IMR-90 (cell line): ENCODE measurements at regions not wholly inside any gene's neighbourhood (a gene's known extent, or its start where the extent isn't known, plus 50 kb on each side); places are given as distances from the start of the nearest gene placed in this dataset.

Experiments
- ATAC-seq: fragments of 200-7000 bp; cut with Tn5 transposase; 2 replicates; pipeline ENCODE4 v1.9.1; 2020; ENCODE audit warnings: low read depth, mild to moderate bottlenecking, moderate library complexity
- BruUV-seq: library from RNA; stranded (reverse); fragments of 400-500 nt; replicated peaks from 2 replicates; lab custom pipeline; 2021; lab: Mats Ljungman, UMichigan
- CTCF ChIA-PET: fragments of 300-600 bp; formaldehyde crosslinking; extraction: SDS; loops from one replicate; lab custom pipeline; 2021; ENCODE audit warnings: antibody characterized with exemption; lab: Yijun Ruan, JAX
- POLR2A ChIA-PET: fragments of 300-600 bp; sonication (Branson Sonifier 250); formaldehyde crosslinking; loops from one replicate; lab custom pipeline; 2022; ENCODE audit warnings: antibody characterized with exemption; ENCODE audit not compliant: unreplicated experiment; lab: Charles Lee
- DNase-seq: peaks from one replicate; pipeline ENCODE4 v3.0.0; 2013
- H2AFZ ChIP-seq: replicated peaks from 2 replicates; pipeline ENCODE3; 2013; ENCODE audit warnings: low read length, mild to moderate bottlenecking; ENCODE audit not compliant: poor library complexity
- H2AK5ac ChIP-seq: 2 replicates; pipeline ENCODE4 v1.6.1; 2013; ENCODE audit warnings: low read depth, low read length, inconsistent platforms
- H2AK9ac ChIP-seq: replicated peaks from 2 replicates; pipeline ENCODE3; 2013; ENCODE audit warnings: mild to moderate bottlenecking, low read depth, low read length, moderate library complexity; ENCODE audit not compliant: poor library complexity
- H2BK120ac ChIP-seq: 2 replicates; pipeline ENCODE4 v1.6.1; 2013; ENCODE audit warnings: low read depth, low read length, inconsistent platforms
- H2BK15ac ChIP-seq: 3 replicates; pipeline ENCODE4 v1.6.1; 2013; ENCODE audit warnings: low read depth, low read length, inconsistent platforms
- H2BK20ac ChIP-seq: 2 replicates; pipeline ENCODE4 v1.6.1; 2013; ENCODE audit warnings: low read depth, mild to moderate bottlenecking, inconsistent platforms, low read length, moderate library complexity
- H2BK5ac ChIP-seq: 2 replicates; pipeline ENCODE4 v1.6.1; 2013; ENCODE audit warnings: mild to moderate bottlenecking, low read depth, low read length, inconsistent platforms; ENCODE audit not compliant: poor library complexity, severe bottlenecking
- H3K14ac ChIP-seq: replicated peaks from 2 replicates; pipeline ENCODE4 v1.6.1; 2013; ENCODE audit warnings: low read depth, low read length, inconsistent platforms
- H3K18ac ChIP-seq: 2 replicates; pipeline ENCODE4 v1.6.1; 2013; ENCODE audit warnings: low read depth, low read length, control low read depth
- H3K23ac ChIP-seq: 2 replicates; pipeline ENCODE4 v1.6.1; 2013; ENCODE audit warnings: low read depth, low read length, inconsistent platforms
- H3K27ac ChIP-seq: 2 replicates; pipeline ENCODE4 v1.5.1; 2013; ENCODE audit warnings: mild to moderate bottlenecking, control low read depth, low read length; ENCODE audit not compliant: insufficient read depth
- H3K27me3 ChIP-seq: 2 replicates; pipeline ENCODE4 v1.6.1; 2013; ENCODE audit warnings: low read length; ENCODE audit not compliant: control insufficient read depth, insufficient read depth
- H3K36me3 ChIP-seq: 2 replicates; pipeline ENCODE4 v1.6.1; 2013; ENCODE audit warnings: low read length, mixed read lengths; ENCODE audit not compliant: control insufficient read depth, insufficient read depth
- H3K4ac ChIP-seq: 2 replicates; pipeline ENCODE4 v1.6.1; 2013; ENCODE audit warnings: low read depth, low read length, inconsistent platforms
- H3K4me1 ChIP-seq: 2 replicates; pipeline ENCODE4 v1.6.1; 2013; ENCODE audit warnings: low read length, mixed read lengths; ENCODE audit not compliant: control insufficient read depth, insufficient read depth
- H3K4me2 ChIP-seq: 2 replicates; pipeline ENCODE4 v1.6.1; 2013; ENCODE audit warnings: low read depth, mild to moderate bottlenecking, control low read depth, low read length, moderate library complexity
- H3K4me3 ChIP-seq: 2 replicates; pipeline ENCODE4 v1.5.1; 2013; ENCODE audit warnings: low read depth, mild to moderate bottlenecking, control low read depth, low read length, moderate library complexity; ENCODE audit not compliant: insufficient read depth
- H3K56ac ChIP-seq: 2 replicates; pipeline ENCODE4 v1.6.1; 2013; ENCODE audit warnings: low read length, inconsistent platforms; ENCODE audit not compliant: insufficient read depth; ENCODE audit errors: extremely low read depth
- H3K79me1 ChIP-seq, 2 experiments: 2 replicates each; pipeline ENCODE4 v1.6.1; 2013; ENCODE audit warnings: low read length in 2 of 2, inconsistent platforms in 1 of 2, low read depth in 1 of 2
- H3K9ac ChIP-seq: 2 replicates; pipeline ENCODE4 v1.6.1; 2013; ENCODE audit warnings: low read depth, low read length, control low read depth
- H3K9me1 ChIP-seq: 2 replicates; pipeline ENCODE4 v1.6.1; 2013; ENCODE audit warnings: low read length, inconsistent platforms; ENCODE audit not compliant: insufficient read depth
- H3K9me3 ChIP-seq: 2 replicates; pipeline ENCODE4 v1.6.1; 2013; ENCODE audit warnings: low read length; ENCODE audit not compliant: control insufficient read depth, insufficient read depth
- H4K20me1 ChIP-seq: 2 replicates; pipeline ENCODE4 v1.6.1; 2013; ENCODE audit warnings: low read length, inconsistent platforms; ENCODE audit not compliant: insufficient read depth
- H4K5ac ChIP-seq: 2 replicates; pipeline ENCODE4 v1.6.1; 2013; ENCODE audit warnings: mild to moderate bottlenecking, low read depth, low read length, control low read depth
- H4K8ac ChIP-seq, 2 experiments: 2 replicates each; pipeline ENCODE4 v1.6.1; 2013; ENCODE audit warnings: low read depth in 2 of 2, low read length in 2 of 2, control low read depth in 1 of 2, inconsistent platforms in 1 of 2
- H4K91ac ChIP-seq: 2 replicates; pipeline ENCODE4 v1.6.1; 2013; ENCODE audit warnings: low read depth, low read length, inconsistent platforms; ENCODE audit not compliant: insufficient read depth
- BHLHE40 ChIP-seq: fragments of 150-350 bp; IDR thresholded peaks from 2 replicates; pipeline ENCODE4 v1.6.1; 2016; ENCODE audit warnings: mild to moderate bottlenecking, low read depth, low read length
- CEBPB ChIP-seq: IDR thresholded peaks from 2 replicates; pipeline ENCODE4 v1.6.1; 2012; ENCODE audit warnings: low read depth, low read length, improper control_type of control experiment
- CHD1 ChIP-seq: IDR thresholded peaks from 2 replicates; pipeline ENCODE4 v1.6.1; 2012; ENCODE audit warnings: low read depth, low read length, improper control_type of control experiment
- FOS ChIP-seq: fragments of 150-350 bp; IDR thresholded peaks from 2 replicates; pipeline ENCODE4 v1.6.1; 2016; ENCODE audit warnings: low read depth, low read length
- MAFK ChIP-seq: IDR thresholded peaks from 2 replicates; pipeline ENCODE4 v1.6.1; 2012; ENCODE audit warnings: low read depth, low read length, improper control_type of control experiment
- MXI1 ChIP-seq: IDR thresholded peaks from 2 replicates; pipeline ENCODE4 v1.6.1; 2012; ENCODE audit warnings: low read depth, mild to moderate bottlenecking, low read length, moderate library complexity, borderline replicate concordance
- NFE2L2 ChIP-seq: fragments of 150-350 bp; IDR thresholded peaks from 2 replicates; pipeline ENCODE4 v1.6.1; 2016; ENCODE audit warnings: low read depth, mild to moderate bottlenecking, low read length
- POLR2A ChIP-seq: IDR thresholded peaks from 2 replicates; pipeline ENCODE4 v1.6.1; 2012; ENCODE audit warnings: mild to moderate bottlenecking, low read depth, low read length
- RAD21 ChIP-seq: IDR thresholded peaks from 2 replicates; pipeline ENCODE4 v1.6.1; 2012; ENCODE audit warnings: low read length, improper control_type of control experiment
- USF2 ChIP-seq: fragments of 150-350 bp; IDR thresholded peaks from 2 replicates; pipeline ENCODE4 v1.6.1; 2017; ENCODE audit warnings: mild to moderate bottlenecking, antibody characterized with exemption, low read length, low read depth
- dilution Hi-C: fragments of 300-500 bp; cut with HindIII; formaldehyde crosslinking; loops from one replicate; pipeline ENCODE4 v1.14.3; 2018; ENCODE audit warnings: low sequenced_read_pairs; ENCODE audit not compliant: unreplicated experiment
- in situ Hi-C: fragments of 300-500 bp; cut with MboI; formaldehyde crosslinking; loops from 3 replicates; pipeline ENCODE4 v1.14.3; 2019; ENCODE audit warnings: low sequenced_read_pairs, inconsistent platforms, mixed read lengths
- intact Hi-C: fragments of 100-400 bp; cut with micrococcal nuclease; formaldehyde crosslinking; loops from 2 replicates; pipeline ENCODE4 v1.10.0; 2022

- dilution Hi-C loops (no loop called here), intact Hi-C loops (no loop called here), in situ Hi-C loops (no loop called here)
- DNase-seq = no peak
- no peak overlapping the region for H2BK20ac ChIP-seq
- H3K23ac ChIP-seq = no peak overlapping the region
- H4K91ac ChIP-seq = no peak overlapping the region
- H4K8ac ChIP-seq = no peak overlapping the region
- TF ChIP-seq MAFK (no peak), CHD1 (no peak), RAD21 (no peak), CEBPB (no peak), BHLHE40 (no peak), NFE2L2 (no peak), POLR2A (no peak), MXI1 (no peak), USF2 (no peak), FOS (no peak)
- BruUV-seq = no TSS peak
- H3K9ac ChIP-seq = no peak overlapping the region
- no peak overlapping the region for H3K4me3 ChIP-seq
- no peak overlapping the region for H2AFZ ChIP-seq
- CTCF ChIA-PET = no interaction called here
- no peaks in the 10 kb centered on the region for H3K79me1 ChIP-seq
- H3K4me1 ChIP-seq = no peaks in the 10 kb centered on the region; the same call in 1 of the 2 replicates
- H3K9me3 ChIP-seq = no peaks in the 10 kb centered on the region
- no peak overlapping the region for H2AK9ac ChIP-seq
- H2BK15ac ChIP-seq = no peak overlapping the region
- no peak overlapping the region for H3K4ac ChIP-seq
- no peaks in the 10 kb centered on the region for H3K27me3 ChIP-seq
- no peaks in the 10 kb centered on the region for H4K20me1 ChIP-seq
- no peak overlapping the region for H3K27ac ChIP-seq
- no peak overlapping the region for H3K56ac ChIP-seq
- POLR2A ChIA-PET = no interaction called here
- no peak overlapping the region for H2BK120ac ChIP-seq
- no peaks in the 10 kb centered on the region for H3K36me3 ChIP-seq
- H3K4me2 ChIP-seq = no peak overlapping the region
- H3K14ac ChIP-seq = no peak overlapping the region
- H2AK5ac ChIP-seq = no peak overlapping the region
- H3K9me1 ChIP-seq = no peaks in the 10 kb centered on the region
- ATAC-seq = no peak
- no peak overlapping the region for H4K5ac ChIP-seq
- no peak overlapping the region for H3K18ac ChIP-seq
- no peak overlapping the region for H2BK5ac ChIP-seq
Observed at GRCh38 chr2:63768051-63768450, 73.6 kb upstream of the UGP2 start.
